Loucy (cell line): ENCODE measurements at regions not wholly inside any gene's neighbourhood (a gene's known extent, or its start where the extent isn't known, plus 50 kb on each side); places are given as distances from the start of the nearest gene placed in this dataset.

Experiments used
- H2AFZ ChIP-seq: fragments of 200-600 bp; sonication (generic); 2 replicates; pipeline ENCODE4 v1.6.0; 2016; ENCODE audit warnings: antibody characterized with exemption, mild to moderate bottlenecking, low read length, moderate library complexity
- H3F3A ChIP-seq: fragments of 200-600 bp; 2 replicates; pipeline ENCODE4 v1.6.0; 2016; ENCODE audit warnings: antibody characterized with exemption, low read depth, mild to moderate bottlenecking
- H3K27me3 ChIP-seq: fragments of 200-600 bp; sonication (generic); 2 replicates; pipeline ENCODE4 v1.6.1; 2014; ENCODE audit warnings: low read length, mild to moderate bottlenecking; ENCODE audit not compliant: insufficient read depth, poor library complexity, severe bottlenecking
- H3K36me3 ChIP-seq: fragments of 200-600 bp; sonication (generic); 2 replicates; pipeline ENCODE4 v1.6.1; 2016; ENCODE audit warnings: low read length; ENCODE audit not compliant: insufficient read depth
- H3K4me1 ChIP-seq: fragments of 200-600 bp; sonication (generic); 2 replicates; pipeline ENCODE4 v1.5.1; 2014; ENCODE audit warnings: low read length, mild to moderate bottlenecking; ENCODE audit not compliant: insufficient read depth, poor library complexity, severe bottlenecking
- H3K4me2 ChIP-seq: fragments of 200-600 bp; sonication (generic); 2 replicates; pipeline ENCODE4 v1.6.0; 2014; ENCODE audit warnings: antibody characterized with exemption, low read length, low read depth, mild to moderate bottlenecking; ENCODE audit not compliant: poor library complexity, severe bottlenecking
- H3K4me3 ChIP-seq: fragments of 200-600 bp; sonication (generic); 2 replicates; pipeline ENCODE4 v1.5.1; 2014; ENCODE audit warnings: low read length, mild to moderate bottlenecking, mixed read lengths; ENCODE audit not compliant: poor library complexity, severe bottlenecking
- H3K79me2 ChIP-seq: fragments of 200-600 bp; sonication (generic); 2 replicates; pipeline ENCODE4 v1.6.1; 2014; ENCODE audit warnings: low read length; ENCODE audit not compliant: insufficient read depth
- H3K9ac ChIP-seq: fragments of 200-600 bp; sonication (generic); 2 replicates; pipeline ENCODE4 v1.6.0; 2014; ENCODE audit warnings: mild to moderate bottlenecking, low read depth, low read length, moderate library complexity; ENCODE audit not compliant: poor library complexity, severe bottlenecking
- H3K9me2 ChIP-seq: fragments of 200-600 bp; sonication (generic); replicated peaks from 2 replicates; pipeline ENCODE4 v1.6.1; 2016; ENCODE audit warnings: low read depth, low read length, mixed read lengths
- H3K9me3 ChIP-seq: fragments of 200-600 bp; sonication (generic); 2 replicates; pipeline ENCODE4 v1.6.1; 2014; ENCODE audit warnings: mild to moderate bottlenecking, antibody characterized with exemption, low read length, low read depth; ENCODE audit not compliant: insufficient read depth
- H4K20me1 ChIP-seq: fragments of 200-600 bp; sonication (generic); 2 replicates; pipeline ENCODE4 v1.6.0; 2014; ENCODE audit warnings: antibody characterized with exemption, low read length, mild to moderate bottlenecking; ENCODE audit not compliant: insufficient read depth, poor library complexity, severe bottlenecking
- CTCF ChIP-seq: fragments of 200-600 bp; sonication (generic); conservative IDR thresholded peaks from 2 replicates; pipeline ENCODE4 v1.5.1; 2014; ENCODE audit warnings: mild to moderate bottlenecking, antibody characterized with exemption, low read length
- EZH2phosphoT487 ChIP-seq: fragments of 200-600 bp; IDR thresholded peaks from 2 replicates; pipeline ENCODE4 v1.6.1; 2018; ENCODE audit warnings: antibody characterized with exemption, mild to moderate bottlenecking, moderate library complexity, borderline replicate concordance

GRCh38 chr12:39011166-39011565, 105.8 kb upstream of the CPNE8 start:
- Histone ChIP-seq H3K9me2 (no peaks in the 10 kb centered on the region), H3K9me3 (no peaks in the 10 kb centered on the region), H3K4me1 (no peaks in the 10 kb centered on the region), H2AFZ (no peak overlapping the region), H3F3A (no peaks in the 10 kb centered on the region), H3K79me2 (no peaks in the 10 kb centered on the region), H3K27me3 (no peaks in the 10 kb centered on the region), H3K4me3 (no peak overlapping the region), H3K9ac (no peak overlapping the region), H3K36me3 (no peaks in the 10 kb centered on the region), H4K20me1 (no peaks in the 10 kb centered on the region), H3K4me2 (no peak overlapping the region)
- TF ChIP-seq EZH2phosphoT487 (no peak), CTCF (no peak)

- Histone ChIP-seq H3K9me2 (no peaks in the 10 kb centered on the region), H4K20me1 (no peaks in the 10 kb centered on the region), H3K36me3 (no peaks in the 10 kb centered on the region), H3K9ac (no peak overlapping the region), H3K4me2 (no peak overlapping the region), H3K79me2 (no peaks in the 10 kb centered on the region), H3K27me3 (no peaks in the 10 kb centered on the region), H3K4me1 (no peaks in the 10 kb centered on the region), H3F3A (no peaks in the 10 kb centered on the region), H3K4me3 (no peak overlapping the region), H3K9me3 (no peaks in the 10 kb centered on the region), H2AFZ (no peak overlapping the region)
- TF ChIP-seq CTCF, result no peak
- no peak for TF ChIP-seq EZH2phosphoT487
Measured at GRCh38 chr12:39010406-39010805, 105.0 kb upstream of the CPNE8 start.

GRCh38 chr12:39007619-39008018, 102.2 kb upstream of the CPNE8 start:
- Histone ChIP-seq H3K9ac (no peak overlapping the region), H4K20me1 (no peaks in the 10 kb centered on the region), H3K4me2 (no peak overlapping the region), H3F3A (no peaks in the 10 kb centered on the region), H3K9me3 (no peaks in the 10 kb centered on the region), H3K4me3 (no peak overlapping the region), H3K4me1 (no peaks in the 10 kb centered on the region), H3K27me3 (no peaks in the 10 kb centered on the region), H3K36me3 (no peaks in the 10 kb centered on the region), H3K79me2 (no peaks in the 10 kb centered on the region), H2AFZ (no peak overlapping the region), H3K9me2 (no peaks in the 10 kb centered on the region)
- TF ChIP-seq EZH2phosphoT487, result no peak
- no peak for TF ChIP-seq CTCF
